GM12874 (cell line): ENCODE measurements at regions not wholly inside any gene's neighbourhood (a gene's known extent, or its start where the extent isn't known, plus 50 kb on each side); places are given as distances from the start of the nearest gene placed in this dataset.

Source experiments
- CTCF ChIP-seq: IDR thresholded peaks from 2 replicates; pipeline ENCODE4 v1.5.1; 2011; ENCODE audit warnings: low read depth, mild to moderate bottlenecking, control low read depth, low read length, moderate library complexity; ENCODE audit not compliant: insufficient read depth

- TF ChIP-seq CTCF: no peak
Measured at GRCh38 chr17:33436321-33436720, 143.2 kb upstream of the ASIC2 start.

DNA sequence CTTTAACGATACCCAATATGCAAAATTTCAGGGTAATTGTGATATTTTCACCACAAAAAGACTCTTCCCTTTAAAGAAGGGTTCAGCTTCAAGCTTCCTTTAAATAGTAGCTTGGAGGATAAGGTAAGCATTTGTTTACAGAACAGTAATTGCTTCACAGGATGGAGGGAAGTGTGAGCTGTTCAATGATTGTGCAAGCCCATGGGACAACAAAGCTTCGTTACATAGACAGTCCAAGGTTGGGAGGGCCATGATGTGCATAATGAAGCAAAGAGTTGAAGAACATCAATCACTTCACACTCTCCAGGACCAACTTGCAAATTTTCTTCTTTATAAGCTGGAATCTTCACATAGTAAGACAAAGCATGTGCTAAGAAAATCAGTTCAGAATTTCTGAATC lies 145.0 kb upstream of the ASIC2 start:
- no peak for TF ChIP-seq CTCF

DNA sequence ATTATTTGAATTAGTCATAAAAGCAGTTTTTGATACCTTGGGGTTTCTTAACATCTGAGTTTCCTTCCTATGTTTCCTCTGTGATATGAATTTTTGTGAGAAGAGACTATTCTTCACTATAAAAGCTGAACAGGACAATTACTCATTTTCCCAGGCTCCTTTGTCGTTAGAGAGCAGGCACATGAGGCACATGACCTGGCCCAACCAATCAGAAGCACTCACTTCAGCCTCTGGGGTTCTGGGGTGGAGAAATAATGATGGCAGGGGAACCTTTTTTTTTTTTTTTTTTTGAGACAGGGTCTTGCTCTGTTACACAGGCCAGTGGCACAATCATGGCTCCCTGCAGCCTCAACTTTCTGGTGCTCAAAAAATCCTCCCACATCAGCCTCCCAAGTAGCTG lies 145.5 kb upstream of the ASIC2 start:
- TF ChIP-seq CTCF: no peak

DNA sequence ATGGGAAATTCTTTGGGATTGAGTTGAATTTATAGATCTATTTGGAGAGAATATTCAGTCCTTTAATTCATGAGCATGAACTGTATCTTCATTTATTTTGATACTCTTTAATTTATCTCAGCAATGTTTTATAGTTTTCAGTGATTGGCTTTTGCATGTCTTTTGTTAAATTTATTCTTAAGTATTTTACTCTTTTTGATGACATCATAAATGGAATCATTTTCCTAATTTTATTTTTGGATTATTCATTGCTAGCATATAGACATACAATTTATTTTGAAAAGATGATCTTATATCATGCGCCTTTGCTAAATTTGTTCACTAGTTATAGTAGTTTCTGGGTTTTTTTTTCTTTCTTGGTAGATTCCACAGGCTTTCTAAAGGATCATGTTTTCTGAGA lies 149.2 kb upstream of the ASIC2 start:
- no peak for TF ChIP-seq CTCF

DNA sequence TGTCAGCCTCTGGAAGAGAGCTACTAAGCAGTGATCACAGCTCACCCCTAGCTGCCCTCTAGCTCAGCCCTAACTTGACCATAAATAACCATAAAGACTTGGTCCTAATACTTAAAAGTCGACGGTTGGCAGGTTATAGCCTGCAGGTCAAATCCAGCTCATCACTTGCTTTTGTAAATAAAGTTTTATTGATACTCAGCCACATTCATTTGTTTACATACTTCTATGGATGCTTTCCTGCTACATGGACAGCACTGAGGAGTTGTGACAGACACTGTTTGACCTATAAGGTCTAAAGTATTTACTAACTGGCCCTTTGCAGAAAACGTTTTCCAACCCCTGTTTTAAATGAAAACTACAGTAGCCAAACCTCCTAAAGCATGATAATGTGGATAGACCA lies 151.6 kb upstream of the ASIC2 start:
- TF ChIP-seq CTCF: no peak

DNA sequence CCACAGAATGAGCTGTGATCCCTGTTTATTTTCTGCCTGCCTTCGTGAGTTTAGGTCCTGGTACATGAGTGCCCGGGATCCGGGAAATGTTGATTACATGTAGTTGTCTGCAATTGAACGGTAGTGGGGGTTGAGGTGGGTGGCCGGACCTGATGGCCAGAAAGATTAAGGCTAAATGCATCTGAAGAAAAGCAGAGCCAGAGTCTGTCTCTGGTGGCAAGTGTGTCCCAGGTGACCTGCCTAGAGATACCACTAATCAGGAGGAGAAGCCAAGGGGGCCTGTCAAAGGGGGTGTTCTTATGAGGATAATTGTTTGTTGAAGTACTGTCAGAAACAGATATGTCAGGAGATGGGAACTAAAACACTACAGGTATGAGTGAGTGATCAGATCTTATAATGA lies 154.0 kb upstream of the ASIC2 start:
- no peak for TF ChIP-seq CTCF

GRCh38 chr17:33451221-33451620 lies 158.1 kb upstream of the ASIC2 start:
- no peak for TF ChIP-seq CTCF

DNA sequence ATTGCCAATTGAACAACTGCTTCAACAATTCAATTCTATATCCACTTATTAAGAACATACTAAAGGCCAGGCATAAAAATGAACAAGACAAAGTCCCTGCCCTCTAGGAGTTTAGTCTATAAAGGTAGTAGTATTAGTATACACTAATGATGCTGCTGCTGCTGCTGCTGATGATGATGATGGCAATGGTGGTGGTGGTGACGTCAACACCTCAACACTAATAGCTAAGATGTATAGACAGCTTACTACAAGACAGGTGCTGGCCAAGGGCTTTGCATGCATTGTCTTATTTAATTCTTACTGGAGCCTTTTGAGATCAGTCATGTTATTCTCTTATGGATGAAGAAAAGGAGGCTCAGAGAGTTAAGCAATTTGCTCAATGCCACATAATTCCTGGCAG lies 164.4 kb upstream of the ASIC2 start:
- no peak for TF ChIP-seq CTCF
